NCI-H82 treated with DMSO at 0.1 percent for 48 hours (cell line): ENCODE measurements at regions not wholly inside any gene's neighbourhood (a gene's known extent, or its start where the extent isn't known, plus 50 kb on each side); places are given as distances from the start of the nearest gene placed in this dataset.
A peak's percentile ranks its signal among the peaks of the same experiment; 100 is the strongest.
"Not testable (repeated sequence)": the region's sequence is repeated elsewhere in the genome, so short reads cannot be mapped to it uniquely, and the experiment has no call there.

Source experiments
- DNase-seq: peaks from one replicate; lab custom pipeline; 2025; ENCODE audit not compliant: unreplicated experiment; lab: John Stamatoyannopoulos, UW

GRCh38 chrX:115400960-115401359, 111.4 kb downstream of the LUZP4 start:
- no peak for DNase-seq

DNA sequence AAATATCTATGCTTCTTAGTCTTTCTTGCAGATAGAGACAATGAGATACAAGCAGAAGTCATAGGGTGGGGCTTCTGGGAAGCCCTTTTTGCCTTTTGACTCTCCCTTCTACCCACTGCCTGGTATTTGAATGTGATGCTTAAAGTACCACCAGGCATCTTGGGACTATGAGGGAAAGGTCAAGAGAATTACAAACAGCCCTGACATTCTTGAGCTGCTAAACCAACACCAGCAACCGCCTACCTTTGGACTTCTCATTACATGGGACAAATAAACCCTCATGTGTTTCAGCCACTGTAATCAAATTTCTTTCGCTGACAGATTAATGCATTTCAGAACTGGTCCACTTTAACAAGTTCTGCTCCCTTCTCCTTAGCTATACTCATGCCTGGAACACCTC, 112.8 kb downstream of the LUZP4 start:
- DNase-seq: no peak

DNA sequence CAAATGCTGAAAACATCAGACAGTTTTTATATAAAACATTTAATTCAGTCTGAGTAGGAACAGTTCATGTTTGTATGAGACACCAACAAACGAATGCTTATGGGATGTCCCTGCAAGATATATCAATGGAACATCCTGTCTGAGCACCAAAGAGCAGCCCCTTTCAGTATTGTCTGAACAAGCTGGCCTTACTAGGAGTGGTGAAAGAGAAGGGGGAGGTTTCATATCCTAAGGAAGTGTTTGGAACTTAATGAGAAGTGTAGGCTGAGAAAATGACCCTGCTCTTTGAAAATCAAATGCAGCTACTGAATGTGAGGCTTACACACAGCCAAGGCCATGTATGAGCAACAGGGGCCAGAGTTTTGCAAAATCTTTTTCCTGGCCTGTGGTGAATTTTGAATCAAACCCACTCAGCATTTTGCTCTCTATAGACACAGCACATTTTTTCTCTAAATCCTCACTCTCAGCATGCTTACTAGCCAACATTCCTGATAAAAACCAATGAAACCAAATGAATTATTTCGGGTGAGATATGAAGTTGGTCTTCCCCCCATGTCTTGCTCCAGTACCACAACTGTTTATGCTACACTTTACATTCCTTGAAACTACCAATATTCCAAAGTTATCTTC, 119.4 kb downstream of the LUZP4 start:
- no peak for DNase-seq

DNA sequence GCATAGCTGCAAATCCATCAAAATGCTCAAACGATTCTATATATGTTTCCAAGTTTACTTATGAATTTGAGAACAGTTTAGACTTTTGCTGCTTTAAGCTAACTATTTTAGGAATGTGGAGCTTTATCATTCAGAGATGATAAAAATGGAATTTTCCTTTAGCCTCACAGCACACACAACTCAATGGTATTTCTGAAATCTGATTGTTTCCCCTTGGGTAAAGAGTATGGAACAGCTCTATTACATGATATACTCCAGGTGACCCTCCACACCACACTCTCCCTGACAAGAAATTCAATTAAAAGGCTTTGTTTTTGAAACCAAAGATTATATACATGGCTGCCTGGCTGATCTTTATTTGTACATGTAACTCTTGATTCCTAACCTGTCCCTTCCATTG, 120.0 kb downstream of the LUZP4 start:
- DNase-seq: no peak

DNA sequence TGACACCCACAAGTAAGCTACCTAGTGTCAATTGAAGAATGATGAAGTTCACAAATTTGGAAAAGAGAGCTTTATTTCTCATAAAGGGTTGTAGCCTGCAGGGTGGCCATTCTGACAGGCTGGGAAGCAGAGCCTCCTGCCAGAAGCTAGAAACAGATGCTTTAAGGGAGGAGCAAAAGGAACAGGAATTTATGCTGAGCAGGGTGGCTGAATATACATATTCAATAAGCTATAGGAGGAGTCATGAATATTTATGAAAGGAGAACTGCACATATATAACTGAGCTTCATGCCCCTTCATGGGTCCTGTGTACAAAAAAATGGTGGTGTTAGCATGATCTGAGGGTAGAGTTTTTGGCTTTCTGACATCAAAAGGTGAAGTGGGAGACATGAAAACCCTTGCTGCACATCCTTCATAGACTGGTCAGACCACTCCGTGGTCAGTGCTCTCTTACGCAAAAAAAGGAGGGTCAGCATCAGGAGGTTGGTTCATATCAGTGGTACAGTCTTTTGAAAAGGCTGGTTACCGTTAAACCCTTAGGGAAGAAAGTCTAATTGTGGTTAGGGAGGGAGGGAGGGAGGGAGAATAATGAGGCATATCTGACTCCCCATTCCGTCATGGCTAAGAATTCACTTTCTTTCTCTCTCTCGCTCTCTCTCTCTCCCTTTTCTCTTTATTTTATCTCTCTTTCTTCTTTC, 121.4 kb downstream of the LUZP4 start:
- DNase-seq: no peak

DNA sequence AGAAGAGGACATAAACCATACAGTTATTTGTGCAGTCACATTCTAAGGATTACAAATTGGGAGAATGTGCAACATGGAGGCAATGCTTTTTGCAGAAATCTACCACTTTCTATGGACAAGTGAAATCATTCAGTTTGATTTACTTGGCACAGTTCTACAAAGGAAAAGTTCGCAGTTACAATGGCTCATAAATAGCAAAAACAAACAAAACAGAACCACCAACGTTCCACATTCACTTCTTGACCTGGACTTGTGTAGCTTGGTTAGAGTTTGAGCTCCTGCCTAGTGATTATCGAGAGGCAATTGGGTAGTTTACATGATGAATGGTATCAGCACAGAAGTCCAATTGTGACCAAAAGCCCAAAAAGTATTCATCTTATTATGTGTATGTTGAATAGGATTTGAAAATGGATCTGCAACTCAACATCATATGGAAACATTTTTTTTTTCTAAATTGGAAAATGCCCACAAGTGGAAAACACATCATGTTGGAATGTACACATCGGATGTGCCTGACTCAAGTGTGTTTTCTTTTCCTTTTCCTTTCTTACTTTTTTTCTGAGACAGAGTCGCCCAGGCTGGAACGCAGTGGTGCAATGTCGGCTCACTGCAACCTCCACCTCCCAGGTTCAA, 123.8 kb downstream of the LUZP4 start:
- DNase-seq: no peak

- no peak for DNase-seq
Observed at GRCh38 chrX:115419069-115419468, 129.6 kb downstream of the LUZP4 start.

- no peak for DNase-seq
Observed at GRCh38 chrX:115423086-115423485, 133.6 kb downstream of the LUZP4 start.

- DNase-seq: no peak
Observed at GRCh38 chrX:115425359-115425758, 135.6 kb upstream of the PLS3 start.

- peak; percentile 99 for DNase-seq
Observed at GRCh38 chrX:115427861-115428410, 133.0 kb upstream of the PLS3 start.

GRCh38 chrX:115434834-115435233, 126.1 kb upstream of the PLS3 start:
- not testable (repeated sequence) for DNase-seq

DNA sequence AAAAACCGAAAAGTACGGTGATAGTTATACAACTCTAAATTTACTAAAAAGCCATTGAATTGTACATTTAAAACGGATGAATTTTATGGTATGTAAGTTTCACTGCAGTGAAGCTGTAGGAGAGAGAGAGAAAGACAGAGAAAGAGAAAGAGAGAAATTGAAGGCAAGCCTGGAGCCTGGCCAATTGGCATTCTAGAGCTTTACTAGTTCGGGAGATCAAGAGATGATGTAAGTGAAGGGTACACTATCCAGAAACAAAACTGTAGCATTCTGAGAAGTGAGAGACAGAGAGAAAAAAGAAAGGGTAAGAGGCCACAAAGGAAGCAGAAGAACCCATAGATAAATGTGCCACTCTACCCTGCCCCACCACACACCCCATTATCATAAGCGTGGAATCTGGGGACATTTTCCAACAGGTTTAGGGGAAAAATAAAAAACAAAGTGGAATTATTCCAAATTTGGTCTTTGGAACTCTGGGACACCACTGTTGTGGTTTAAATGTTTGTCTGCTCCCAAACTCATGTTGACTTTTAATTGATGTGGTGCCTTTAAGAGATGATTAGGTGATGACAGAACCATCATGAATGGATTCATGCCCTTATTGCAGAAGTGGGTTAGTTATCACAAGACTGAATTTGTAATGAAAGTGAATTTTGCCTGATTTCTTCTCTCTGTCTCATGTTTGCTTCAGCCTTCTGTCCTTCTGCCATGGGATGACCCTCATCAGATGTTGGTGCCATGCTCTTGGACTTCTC, 123.0 kb upstream of the PLS3 start:
- no peak for DNase-seq

- DNase-seq: no peak
Observed at GRCh38 chrX:115448146-115448545, 112.8 kb upstream of the PLS3 start.

- no peak for DNase-seq
Observed at GRCh38 chrX:115449742-115450141, 111.2 kb upstream of the PLS3 start.

GRCh38 chrX:115452251-115452650, 108.7 kb upstream of the PLS3 start:
- no peak for DNase-seq

DNA sequence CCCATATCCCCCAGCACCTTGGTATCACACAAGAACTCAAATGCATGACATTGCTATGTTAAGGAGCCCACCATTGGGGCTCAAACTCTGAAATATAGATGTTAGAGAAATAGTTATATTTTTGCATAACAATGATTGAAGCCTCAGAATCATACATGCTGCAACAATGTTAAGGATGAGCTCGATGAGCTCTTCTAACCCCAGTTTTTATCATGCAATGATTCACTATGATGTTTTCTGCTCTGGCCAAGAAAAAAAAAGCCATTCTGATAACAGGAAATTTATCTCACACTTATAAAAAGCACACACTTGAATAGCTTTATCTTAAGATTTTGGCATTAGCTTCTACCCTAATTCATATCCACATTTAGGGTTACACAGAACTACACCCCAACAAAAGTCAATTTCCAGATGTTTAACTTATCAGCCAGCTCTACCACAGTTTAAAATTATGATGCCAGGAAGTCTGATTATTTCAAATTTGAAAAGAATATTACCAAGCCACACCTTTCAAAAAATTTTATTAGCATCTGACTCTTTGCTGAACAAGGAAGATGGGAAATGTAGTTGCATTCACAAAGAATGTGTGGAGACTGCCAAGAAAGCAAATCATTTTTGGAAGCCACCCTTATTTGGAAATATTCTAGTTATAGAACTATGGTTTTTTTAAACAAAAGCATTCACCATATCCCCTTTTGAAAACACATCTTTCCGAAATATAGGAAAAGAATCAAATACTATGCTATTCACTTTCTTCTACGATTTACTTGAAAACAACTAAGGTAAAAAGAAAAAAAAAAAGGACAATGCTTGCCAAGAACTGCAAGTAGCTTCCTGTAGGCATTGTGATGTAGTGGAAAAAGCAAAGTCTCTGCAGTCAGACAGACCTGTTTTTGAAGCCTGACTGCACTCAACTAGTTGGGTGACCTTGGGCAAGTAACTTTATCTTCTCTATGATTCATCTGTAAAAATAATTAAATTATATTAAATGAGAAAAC, 100.8 kb upstream of the PLS3 start:
- no peak for DNase-seq

DNA sequence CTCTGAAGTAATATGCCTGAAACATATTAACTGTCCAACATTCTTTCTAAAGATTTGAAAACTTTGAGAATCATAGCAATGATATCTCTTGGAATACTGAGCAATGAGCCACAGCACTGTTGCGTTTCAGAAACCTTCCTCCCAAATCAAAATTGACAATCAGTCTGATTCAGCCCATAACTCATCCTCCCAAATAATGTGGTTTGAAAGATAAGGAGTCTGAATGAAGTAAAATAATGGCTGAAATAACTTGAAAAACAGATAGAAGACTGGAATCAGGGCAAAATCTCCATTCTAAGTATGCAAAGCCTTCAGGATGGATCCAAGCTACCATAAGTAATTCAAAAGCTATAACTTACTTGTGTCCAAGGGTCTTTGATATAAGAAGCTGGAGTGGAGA, 98.6 kb upstream of the PLS3 start:
- no peak for DNase-seq

GRCh38 chrX:115467961-115468360, 93.0 kb upstream of the PLS3 start:
- no peak for DNase-seq

- DNase-seq: no peak
Observed at GRCh38 chrX:115472131-115472530, 88.8 kb upstream of the PLS3 start.

DNA sequence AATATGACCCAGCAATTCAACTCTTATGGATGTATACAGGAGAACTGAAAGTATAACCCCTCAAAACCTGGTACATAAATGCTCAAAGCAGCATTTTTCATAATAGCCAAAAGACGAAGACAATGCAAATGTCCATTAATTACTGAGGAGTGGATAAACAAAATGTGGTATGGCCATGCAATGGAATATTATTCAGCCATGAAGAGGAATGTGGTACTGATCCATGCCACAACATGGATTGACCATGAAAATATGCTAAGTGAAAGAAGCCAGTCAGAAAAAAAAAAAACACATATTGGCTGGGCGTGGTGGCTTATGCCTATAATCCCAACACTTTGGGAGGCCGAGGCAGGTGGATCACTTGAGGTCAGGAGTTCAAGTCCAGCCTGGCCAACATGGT, 74.5 kb upstream of the PLS3 start:
- DNase-seq: no peak
